ENCODE measurements at regions not wholly inside any gene's neighbourhood (a gene's known extent, or its start where the extent isn't known, plus 50 kb on each side); places are given as distances from the start of the nearest gene placed in this dataset.

GRCh38 chr20:57838670-57839151 is 128.9 kb upstream of the PMEPA1 start:
- DNase-seq = peak; percentile 76

GRCh38 chr20:57837208-57838035 is 127.6 kb upstream of the PMEPA1 start:
- no peak for DNase-seq

- peak; percentile 36 for DNase-seq
Measured at GRCh38 chr20:57835588-57836455, 126.0 kb upstream of the PMEPA1 start.

GRCh38 chr20:57835074-57835452 is 125.2 kb upstream of the PMEPA1 start:
- no peak for DNase-seq

- DNase-seq = no peak
Measured at GRCh38 chr20:57834306-57835073, 124.7 kb upstream of the PMEPA1 start.

GRCh38 chr20:57831993-57832585 is 122.3 kb upstream of the PMEPA1 start:
- DNase-seq = no peak

GRCh38 chr20:57831326-57831992 is 121.6 kb upstream of the PMEPA1 start:
- DNase-seq = no peak

- DNase-seq = no peak
Measured at GRCh38 chr20:57830515-57830895, 120.7 kb upstream of the PMEPA1 start.

- DNase-seq = no peak
Measured at GRCh38 chr20:57829805-57830514, 120.1 kb upstream of the PMEPA1 start.

- DNase-seq = no peak
Measured at GRCh38 chr20:57829336-57829735, 119.5 kb upstream of the PMEPA1 start.

GRCh38 chr20:57828696-57829095 is 118.9 kb upstream of the PMEPA1 start:
- no peak for DNase-seq

GRCh38 chr20:57826666-57827287 is 117.0 kb upstream of the PMEPA1 start:
- no peak for DNase-seq

- DNase-seq = no peak
Measured at GRCh38 chr20:57824909-57825308, 115.1 kb upstream of the PMEPA1 start.

- DNase-seq = no peak
Measured at GRCh38 chr20:57821935-57822334, 112.1 kb upstream of the PMEPA1 start.

- no peak for DNase-seq
Measured at GRCh38 chr20:57819691-57820380, 110.0 kb upstream of the PMEPA1 start.

GRCh38 chr20:57819291-57819690 is 109.5 kb upstream of the PMEPA1 start:
- DNase-seq = no peak

- DNase-seq = no peak
Measured at GRCh38 chr20:57818418-57819181, 108.8 kb upstream of the PMEPA1 start.

- no peak for DNase-seq
Measured at GRCh38 chr20:57815405-57815804, 105.6 kb upstream of the PMEPA1 start.

GRCh38 chr20:57814529-57814928 is 104.7 kb upstream of the PMEPA1 start:
- DNase-seq = no peak
